ENCODE measurements at regions not wholly inside any gene's neighbourhood (a gene's known extent, or its start where the extent isn't known, plus 50 kb on each side); places are given as distances from the start of the nearest gene placed in this dataset.

- TF ChIP-seq CTCF (IDR thresholded peaks at IDR 0.05), result no peak
- no peak for TF ChIP-seq POLR2A (IDR thresholded peaks at IDR 0.05)
- TF ChIP-seq POLR2AphosphoS5 (IDR thresholded peaks at IDR 0.05), result no peak
Observed at GRCh38 chr4:14124816-14125215, 497.3 kb upstream of the BOD1L1 start.
